T-cell (primary cell): ENCODE measurements at regions not wholly inside any gene's neighbourhood (a gene's known extent, or its start where the extent isn't known, plus 50 kb on each side); places are given as distances from the start of the nearest gene placed in this dataset.
"Not testable (repeated sequence)": the region's sequence is repeated elsewhere in the genome, so short reads cannot be mapped to it uniquely, and the experiment has no call there.

Source experiments
- ATAC-seq, 4 experiments: fragments of 200-7000 bp in 3 of 4; fragments of 150-1000 bp in 1 of 4; cut with Tn5 transposase; replicated peaks in 1 of 4; 1 replicate in 3 of 4; 2 replicates in 1 of 4; pipeline ENCODE4 v1.10.0; 2021; ENCODE audit warnings: moderate library complexity in 3 of 4, mild to moderate bottlenecking in 2 of 4, moderate number of reproducible peaks in 1 of 4
- CTCF ChIA-PET, 2 donors: fragments of 300-600 bp; sonication (Branson Sonifier 250); formaldehyde crosslinking; loops; one replicate each; lab custom pipeline; 2022; ENCODE audit warnings: antibody characterized with exemption in 2 of 2; lab: Charles Lee
- POLR2A ChIA-PET, 2 donors: fragments of 300-600 bp; sonication (Branson Sonifier 250); formaldehyde crosslinking; loops; one replicate each; lab custom pipeline; 2022; ENCODE audit warnings: antibody characterized with exemption in 2 of 2; lab: Charles Lee
- DNase-seq, 35 experiments: peaks; one replicate each; pipeline versions ENCODE4 v3.0.0 to v3.0.0-alpha.2; 2013 to 2023
- H3K27ac ChIP-seq: one replicate; pipeline ENCODE4 v1.5.1; 2013; ENCODE audit warnings: low read length
- H3K27me3 ChIP-seq, 2 experiments: replicated peaks in 1 of 2; 1 replicate in 1 of 2; 2 replicates in 1 of 2; pipeline versions ENCODE4 v1.6.1 to v1.7.0; 2013; ENCODE audit warnings: low read length in 1 of 2, mixed read lengths in 1 of 2; ENCODE audit not compliant: control insufficient read depth in 2 of 2, insufficient read depth in 2 of 2; ENCODE audit errors: extremely low read depth in 1 of 2
- H3K36me3 ChIP-seq, 2 donors: 1 replicate in 1 of 2; 2 replicates in 1 of 2; pipeline versions ENCODE4 v1.6.1 to v1.7.0; 2013; ENCODE audit warnings: low read length in 1 of 2; ENCODE audit not compliant: control insufficient read depth in 2 of 2, insufficient read depth in 1 of 2; ENCODE audit errors: extremely low read depth in 1 of 2
- H3K4me1 ChIP-seq, 2 experiments: 1 replicate in 1 of 2; 2 replicates in 1 of 2; pipeline versions ENCODE4 v1.6.1 to v1.7.0; 2013; ENCODE audit warnings: low read length in 2 of 2, mixed read lengths in 1 of 2; ENCODE audit not compliant: insufficient read depth in 2 of 2, control insufficient read depth in 1 of 2; ENCODE audit errors: extremely low read depth in 1 of 2
- H3K4me3 ChIP-seq, 2 donors: 1 replicate in 1 of 2; 2 replicates in 1 of 2; pipeline versions ENCODE4 v1.5.1 to v1.7.0; 2013; ENCODE audit warnings: mild to moderate bottlenecking in 2 of 2, low read length in 1 of 2, moderate library complexity in 1 of 2; ENCODE audit not compliant: control insufficient read depth in 1 of 2; ENCODE audit errors: extremely low read depth in 1 of 2
- H3K9me3 ChIP-seq: 2 replicates; pipeline ENCODE4 v1.7.0; 2013
- H3K27ac Mint-ChIP-seq, 2 donors: one replicate each; pipeline ENCODE4 v1.8.0; 2020 to 2021; ENCODE audit warnings: mild to moderate bottlenecking in 2 of 2, mixed read lengths in 2 of 2
- H3K27me3 Mint-ChIP-seq, 2 donors: one replicate each; pipeline ENCODE4 v1.8.0; 2021 to 2022; ENCODE audit warnings: mixed read lengths in 2 of 2
- H3K36me3 Mint-ChIP-seq: one replicate; pipeline ENCODE4 v1.8.0; 2021; ENCODE audit warnings: mixed read lengths
- H3K4me1 Mint-ChIP-seq, 3 donors: one replicate each; pipeline ENCODE4 v1.8.0; 2020 to 2022; ENCODE audit warnings: mixed read lengths in 3 of 3, mild to moderate bottlenecking in 1 of 3
- H3K4me3 Mint-ChIP-seq, 3 donors: one replicate each; pipeline ENCODE4 v1.8.0; 2020 to 2022; ENCODE audit warnings: mild to moderate bottlenecking in 3 of 3, mixed read lengths in 3 of 3, moderate library complexity in 3 of 3
- H3K9me3 Mint-ChIP-seq, 3 donors: one replicate each; pipeline ENCODE4 v1.8.0; 2020 to 2022; ENCODE audit warnings: mixed read lengths in 3 of 3
- WGBS: methylation state at CpG from one replicate; pipeline ENCODE4 v1.1.5; 2013; ENCODE audit warnings: missing lambda C conversion rate; ENCODE audit not compliant: insufficient coverage; 5-methylcytosine and 5-hydroxymethylcytosine counted together

DNA sequence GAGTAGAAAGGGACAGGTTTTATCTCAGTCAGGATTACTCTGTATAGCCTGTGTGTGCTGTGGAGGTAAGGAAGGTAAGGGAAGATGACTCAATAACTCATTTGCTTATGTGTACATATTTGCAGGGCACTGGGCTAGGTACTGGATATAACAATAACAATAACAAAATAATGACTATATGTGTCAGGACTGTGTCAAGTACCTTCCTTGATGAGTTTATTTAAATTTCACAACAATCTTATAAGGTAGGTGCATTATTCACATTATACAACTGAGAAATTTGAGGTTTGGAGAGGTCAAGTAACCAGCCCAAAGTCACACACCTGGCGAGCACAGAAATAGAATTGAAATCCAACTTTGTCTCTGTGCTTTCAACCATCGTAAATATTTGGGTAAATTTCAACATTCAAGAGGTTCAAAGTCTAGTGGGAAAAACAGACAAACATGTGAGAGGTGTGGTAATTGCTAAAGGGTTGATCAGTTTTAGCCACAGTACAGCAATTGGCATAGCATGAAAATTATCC, 131.8 kb downstream of the APIP start:
- WGBS: 0% methylated on average over 1 of the region's 2 CpGs
- ATAC-seq (no peak), DNase-seq (no peak)
- Histone ChIP-seq H3K4me1 (no peaks in the 10 kb centered on the region), H3K27me3 (peaks cover 0 to 2% of the 10 kb centered on the region in 2 experiments), H3K9me3 (no peaks in the 10 kb centered on the region), H3K36me3 (no peaks in the 10 kb centered on the region), H3K4me3 (no peak overlapping the region), H3K27ac (no peak overlapping the region)
- Mint-ChIP-seq H3K27me3 (peaks cover 28% of the 10 kb centered on the region in 2 donors), H3K4me3 (no peak overlapping the region), H3K9me3 (no peaks in the 10 kb centered on the region), H3K4me1 (no peaks in the 10 kb centered on the region), H3K36me3 (no peaks in the 10 kb centered on the region), H3K27ac (no peak overlapping the region)
- CTCF ChIA-PET: no interaction called here
- POLR2A ChIA-PET: no interaction called here

DNA sequence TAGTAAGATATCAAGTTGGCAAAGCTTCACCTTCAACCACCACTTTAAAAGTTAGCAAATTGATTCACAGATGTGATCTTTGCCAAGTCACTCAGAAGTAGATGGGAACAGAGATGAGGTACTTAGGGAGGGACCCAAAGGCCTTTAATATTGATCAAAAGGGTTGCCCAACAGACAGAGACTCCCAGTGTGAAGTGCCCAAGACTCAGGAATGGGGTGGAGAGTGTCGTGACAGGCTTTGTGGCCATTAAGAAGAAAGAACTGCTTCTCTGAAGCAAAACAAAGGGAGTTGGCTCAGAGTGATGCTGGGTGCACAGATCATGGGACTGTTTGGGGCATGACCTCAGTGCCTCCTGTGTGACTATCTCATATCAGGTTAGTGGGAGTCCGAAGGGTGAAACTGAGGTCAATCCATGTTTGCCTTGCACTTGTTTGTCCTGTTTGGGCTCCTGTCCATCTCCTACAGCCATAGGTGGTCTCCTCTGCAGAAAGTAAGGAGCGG, 132.3 kb downstream of the APIP start:
- H3K27ac Mint-ChIP-seq: no peak overlapping the region
- CTCF ChIA-PET: no interaction called here

DNA sequence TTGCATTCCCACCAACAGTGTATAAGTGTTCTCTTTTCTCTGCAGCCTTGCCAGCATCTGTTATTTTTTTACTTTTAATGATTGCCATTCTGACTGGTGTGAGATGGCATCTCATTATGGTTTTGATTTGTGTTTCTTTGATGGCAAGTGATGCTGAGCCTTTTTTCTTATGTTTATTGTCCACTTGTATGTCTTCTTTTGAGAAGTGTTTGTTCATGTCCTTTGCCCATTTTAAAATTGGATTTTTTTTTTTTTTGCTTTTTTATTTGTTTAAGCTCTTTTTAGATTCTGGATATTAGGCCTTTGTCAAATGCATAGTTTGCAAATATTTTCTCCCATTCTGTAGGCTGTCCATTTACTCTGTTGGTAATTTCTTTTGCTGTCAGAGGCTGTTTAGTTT, 134.4 kb downstream of the APIP start:
- DNase-seq, H3K27ac Mint-ChIP-seq, H3K4me1 ChIP-seq, POLR2A ChIA-PET, H3K4me1 Mint-ChIP-seq, CTCF ChIA-PET, H3K4me3 ChIP-seq, H3K27me3 ChIP-seq, ATAC-seq, H3K36me3 Mint-ChIP-seq, H3K4me3 Mint-ChIP-seq, H3K9me3 Mint-ChIP-seq, H3K36me3 ChIP-seq, H3K9me3 ChIP-seq, H3K27ac ChIP-seq: not testable (repeated sequence)
- H3K27me3 Mint-ChIP-seq: peaks cover 33 to 34% of the 10 kb centered on the region in 2 donors

More for the DNA sequence above, 132.3 kb downstream of the APIP start:
- no peak overlapping the region for H3K4me3 ChIP-seq
- POLR2A ChIA-PET: no interaction called here
- no peaks in the 10 kb centered on the region for H3K36me3 ChIP-seq
- H3K9me3 ChIP-seq: no peaks in the 10 kb centered on the region
- no peak overlapping the region for H3K4me3 Mint-ChIP-seq
- no peak overlapping the region for H3K27ac ChIP-seq
- H3K36me3 Mint-ChIP-seq: no peaks in the 10 kb centered on the region
- ATAC-seq: no peak
- peaks cover 31 to 33% of the 10 kb centered on the region in 2 donors for H3K27me3 Mint-ChIP-seq
- no peaks in the 10 kb centered on the region for H3K4me1 ChIP-seq
- WGBS: 75% methylated on average over 1 of the region's 3 CpGs
- H3K4me1 Mint-ChIP-seq: no peaks in the 10 kb centered on the region
- DNase-seq: no peak
- peaks cover 0 to 2% of the 10 kb centered on the region in 2 experiments for H3K27me3 ChIP-seq
- no peaks in the 10 kb centered on the region for H3K9me3 Mint-ChIP-seq

DNA sequence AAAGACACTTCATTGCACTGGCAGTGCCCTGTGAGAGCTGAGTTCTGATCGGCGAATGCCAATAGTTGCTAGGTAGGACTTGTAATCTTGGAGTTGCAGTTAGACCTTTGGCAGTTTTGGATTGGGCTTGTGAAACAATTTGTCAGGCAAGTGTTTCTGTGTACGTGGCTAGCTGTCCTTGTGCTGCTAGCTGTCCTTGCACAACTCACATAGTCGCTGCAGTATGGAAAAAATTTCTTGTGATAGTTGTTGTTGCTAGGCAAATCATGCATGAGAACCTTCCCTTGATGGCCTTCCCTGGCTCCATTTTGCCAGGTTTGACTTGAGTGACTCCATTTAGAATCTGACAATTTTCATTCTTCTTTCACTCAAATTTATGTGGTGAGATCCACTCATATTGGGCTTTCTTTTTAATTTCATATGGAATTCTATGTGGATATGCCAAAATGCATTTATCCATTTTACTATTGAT, 140.7 kb downstream of the APIP start:
- no peaks in the 10 kb centered on the region for H3K36me3 Mint-ChIP-seq
- H3K4me1 ChIP-seq: no peaks in the 10 kb centered on the region
- H3K27me3 ChIP-seq: peaks cover 0 to 7% of the 10 kb centered on the region in 2 experiments
- ChIA-PET POLR2A (no interaction called here), CTCF (no interaction called here)
- peaks cover 22 to 25% of the 10 kb centered on the region in 2 donors for H3K27me3 Mint-ChIP-seq
- no peaks in the 10 kb centered on the region for H3K36me3 ChIP-seq
- DNase-seq (no peak), ATAC-seq (no peak)
- no peak overlapping the region for H3K27ac Mint-ChIP-seq
- 80% methylated on average over 3 of the region's 4 CpGs for WGBS
- H3K4me3 ChIP-seq: no peak overlapping the region
- no peak overlapping the region for H3K4me3 Mint-ChIP-seq
- no peaks in the 10 kb centered on the region for H3K4me1 Mint-ChIP-seq
- H3K9me3 Mint-ChIP-seq: peaks cover 0 to 5% (median 5%) of the 10 kb centered on the region in 3 donors
- no peak overlapping the region for H3K27ac ChIP-seq
- H3K9me3 ChIP-seq: no peaks in the 10 kb centered on the region

DNA sequence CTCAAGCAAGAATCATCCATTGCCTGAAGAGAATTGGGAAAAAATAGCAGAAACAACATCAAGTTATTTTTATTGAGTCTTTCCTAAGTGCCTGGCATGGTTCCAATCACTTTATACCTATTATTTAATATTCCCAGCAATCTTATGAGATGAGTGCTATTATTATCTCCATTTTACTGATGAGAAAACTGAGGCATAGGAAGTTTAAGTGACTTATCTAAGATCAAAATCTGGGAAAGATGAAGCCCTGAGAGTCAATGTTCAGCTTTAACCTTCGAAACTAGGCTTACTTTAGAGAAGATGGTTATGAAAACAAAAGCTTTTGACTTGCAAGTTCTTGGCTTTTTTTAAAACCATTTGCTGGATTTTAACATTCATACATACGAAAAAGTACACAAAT, 141.6 kb downstream of the APIP start:
- Mint-ChIP-seq H3K4me3 (no peak overlapping the region), H3K27ac (no peak overlapping the region), H3K36me3 (no peaks in the 10 kb centered on the region), H3K27me3 (peaks cover 22 to 30% of the 10 kb centered on the region in 2 donors), H3K9me3 (peaks cover 0 to 5% (median 5%) of the 10 kb centered on the region in 3 donors), H3K4me1 (no peaks in the 10 kb centered on the region)
- H3K4me3 ChIP-seq: no peak overlapping the region
- no peaks in the 10 kb centered on the region for H3K36me3 ChIP-seq
- no peak overlapping the region for H3K27ac ChIP-seq
- ChIA-PET POLR2A (no interaction called here), CTCF (no interaction called here)
- H3K4me1 ChIP-seq: no peaks in the 10 kb centered on the region
- DNase-seq: no peak
- H3K9me3 ChIP-seq: no peaks in the 10 kb centered on the region
- peaks cover 0 to 15% of the 10 kb centered on the region in 2 experiments for H3K27me3 ChIP-seq
- ATAC-seq: no peak
- WGBS: 68% methylated on average over 2 of the region's 2 CpGs

DNA sequence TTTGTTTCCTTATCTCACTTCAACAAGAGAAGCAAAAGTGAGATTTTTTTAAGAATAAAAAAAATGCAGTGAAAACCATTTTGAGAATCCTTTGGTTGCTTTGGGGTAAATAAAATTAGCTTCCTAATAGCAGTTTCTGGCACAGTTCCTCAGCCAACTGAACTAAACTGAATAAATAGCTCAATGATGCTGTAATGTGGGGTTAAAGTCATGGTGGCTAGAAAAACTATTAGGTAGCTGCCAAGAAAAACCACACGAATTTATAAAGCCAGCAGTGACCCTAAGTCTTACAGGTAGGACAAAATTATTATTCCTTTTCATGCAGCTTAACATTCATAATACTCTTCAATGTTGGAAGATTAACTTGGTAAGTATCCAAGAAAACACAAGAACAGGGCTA, 142.4 kb downstream of the APIP start:
- no peak for ATAC-seq
- peaks cover 0 to 5% (median 5%) of the 10 kb centered on the region in 3 donors for H3K9me3 Mint-ChIP-seq
- H3K9me3 ChIP-seq: no peaks in the 10 kb centered on the region
- no peak overlapping the region for H3K27ac ChIP-seq
- H3K27me3 Mint-ChIP-seq: peaks cover 19 to 31% of the 10 kb centered on the region in 2 donors
- ChIA-PET CTCF (no interaction called here), POLR2A (interaction anchor here in 1 of 2 donors (0.5 kb wide), 1 partner anchor 285 kb away, joined by 3 read pairs; no protein-coding TSS in a partner anchor)
- H3K4me1 ChIP-seq: no peaks in the 10 kb centered on the region
- peaks cover 0 to 21% of the 10 kb centered on the region in 2 experiments for H3K27me3 ChIP-seq
- H3K27ac Mint-ChIP-seq: no peak overlapping the region
- WGBS: no CpG with 5 or more reads among the region's 1 CpG
- no peaks in the 10 kb centered on the region for H3K36me3 ChIP-seq
- no peak overlapping the region for H3K4me3 Mint-ChIP-seq
- no peaks in the 10 kb centered on the region for H3K4me1 Mint-ChIP-seq
- H3K4me3 ChIP-seq: no peak overlapping the region
- no peaks in the 10 kb centered on the region for H3K36me3 Mint-ChIP-seq
- DNase-seq: no peak
